Sigmoid colon (tissue), 6 donors: ENCODE measurements at regions not wholly inside any gene's neighbourhood (a gene's known extent, or its start where the extent isn't known, plus 50 kb on each side); places are given as distances from the start of the nearest gene placed in this dataset.

Experiments
- DNase-seq: peaks from one replicate; pipeline ENCODE4 v3.0.0-alpha.2; 2019
- H3K27ac ChIP-seq, 4 donors: fragments of 200-600 bp; sonication (generic); one replicate each; pipeline ENCODE4 v1.5.1; 2016 to 2019; ENCODE audit warnings: mild to moderate bottlenecking in 1 of 4
- H3K27me3 ChIP-seq, 3 donors: fragments of 200-600 bp; sonication (generic); one replicate each; pipeline ENCODE4 v1.5.1; 2019; ENCODE audit warnings: mild to moderate bottlenecking in 1 of 3
- H3K36me3 ChIP-seq, 4 donors: fragments of 200-600 bp; sonication (generic); one replicate each; pipeline ENCODE4 v1.5.1; 2016 to 2019
- H3K4me1 ChIP-seq, 4 donors: fragments of 200-600 bp; sonication (generic); one replicate each; pipeline ENCODE4 v1.5.1; 2017 to 2019
- H3K4me3 ChIP-seq, 4 donors: fragments of 200-600 bp; sonication (generic); one replicate each; pipeline ENCODE4 v1.5.1; 2017 to 2019; ENCODE audit warnings: mild to moderate bottlenecking in 2 of 4, moderate library complexity in 1 of 4
- H3K9me3 ChIP-seq, 4 donors: fragments of 200-600 bp in 3 of 4; sonication (generic) in 3 of 4; one replicate each; pipeline versions ENCODE4 v1.5.1 to v1.6.1; 2013 to 2019
- EP300 ChIP-seq, 4 donors: sonication (generic); formaldehyde crosslinking; IDR thresholded peaks; one replicate each; pipeline ENCODE4 v1.6.1; 2017; ENCODE audit warnings: antibody characterized with exemption in 4 of 4
- POLR2A ChIP-seq, 2 donors: fragments of 450-650 bp; IDR thresholded peaks; one replicate each; pipeline ENCODE4 v1.6.1; 2016; ENCODE audit warnings: antibody characterized with exemption in 2 of 2, mild to moderate bottlenecking in 2 of 2, moderate library complexity in 2 of 2
- POLR2AphosphoS5 ChIP-seq, 4 donors: sonication (generic); formaldehyde crosslinking; IDR thresholded peaks; one replicate each; pipeline ENCODE4 v1.6.1; 2017; ENCODE audit warnings: antibody characterized with exemption in 4 of 4
- WGBS, 2 donors: extraction: QIAGEN DNeasy Blood & Tissue Kit; methylation state at CpG; one replicate each; pipeline ENCODE4 v1.1.7; 2013; 5-methylcytosine and 5-hydroxymethylcytosine counted together
- intact Hi-C: fragments of 100-400 bp; cut with DNase I; formaldehyde crosslinking; loops from one replicate; pipeline ENCODE4 v1.15.1; 2023
- TF ChIP-seq, protein P1 (sequence below), 4 experiments: fragments of 450-650 bp in 3 of 4; fragments of 200-600 bp in 1 of 4; IDR thresholded peaks; one replicate each; pipeline ENCODE4 v1.5.1; 2016 to 2019; ENCODE audit warnings: antibody characterized with exemption in 4 of 4, mild to moderate bottlenecking in 3 of 4, moderate library complexity in 2 of 4
- donor health status: healthy with polysubstance abuse.
- donor health status: healthy.

DNA sequence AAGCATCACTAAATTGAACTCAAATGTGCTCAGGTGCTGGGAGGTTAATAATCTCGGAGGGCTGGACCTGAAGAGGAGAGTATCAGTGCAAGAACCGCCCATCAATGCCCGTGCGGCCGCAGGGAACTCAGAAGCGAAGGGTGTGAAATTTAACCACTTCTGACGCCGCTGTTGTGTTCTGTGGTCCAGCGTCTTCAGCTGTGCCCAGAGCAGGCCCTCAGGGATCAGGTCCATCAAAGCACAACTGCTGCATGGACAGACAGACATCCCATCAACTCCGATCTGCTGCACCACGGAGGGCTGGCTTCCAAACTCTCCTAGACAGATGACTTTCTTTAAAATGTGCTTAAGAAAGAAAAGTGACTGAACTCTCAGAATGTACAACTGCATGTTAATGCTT lies 144.9 kb upstream of the TCERG1L start:
- Histone ChIP-seq H3K4me1 (peaks cover 0 to 13% (median 6%) of the 10 kb centered on the region in 4 donors), H3K36me3 (no peaks in the 10 kb centered on the region), H3K27ac (no peak overlapping the region), H3K9me3 (no peaks in the 10 kb centered on the region), H3K4me3 (no peak overlapping the region), H3K27me3 (peaks cover 3 to 29% (median 14%) of the 10 kb centered on the region in 3 donors)
- intact Hi-C loops, result loop anchor here (10.0 kb wide), 1 partner anchor 418 kb away; no protein-coding TSS in a partner anchor
- 55 to 61% methylated on average over 11 of the region's 11 CpGs for WGBS, 2 donors
- DNase-seq, result no peak
- TF ChIP-seq POLR2A (IDR thresholded peaks at IDR 0.05) (no peak), POLR2AphosphoS5 (IDR thresholded peaks at IDR 0.05) (no peak), EP300 (IDR thresholded peaks at IDR 0.05) (no peak)
- TF ChIP-seq, protein P1, sequence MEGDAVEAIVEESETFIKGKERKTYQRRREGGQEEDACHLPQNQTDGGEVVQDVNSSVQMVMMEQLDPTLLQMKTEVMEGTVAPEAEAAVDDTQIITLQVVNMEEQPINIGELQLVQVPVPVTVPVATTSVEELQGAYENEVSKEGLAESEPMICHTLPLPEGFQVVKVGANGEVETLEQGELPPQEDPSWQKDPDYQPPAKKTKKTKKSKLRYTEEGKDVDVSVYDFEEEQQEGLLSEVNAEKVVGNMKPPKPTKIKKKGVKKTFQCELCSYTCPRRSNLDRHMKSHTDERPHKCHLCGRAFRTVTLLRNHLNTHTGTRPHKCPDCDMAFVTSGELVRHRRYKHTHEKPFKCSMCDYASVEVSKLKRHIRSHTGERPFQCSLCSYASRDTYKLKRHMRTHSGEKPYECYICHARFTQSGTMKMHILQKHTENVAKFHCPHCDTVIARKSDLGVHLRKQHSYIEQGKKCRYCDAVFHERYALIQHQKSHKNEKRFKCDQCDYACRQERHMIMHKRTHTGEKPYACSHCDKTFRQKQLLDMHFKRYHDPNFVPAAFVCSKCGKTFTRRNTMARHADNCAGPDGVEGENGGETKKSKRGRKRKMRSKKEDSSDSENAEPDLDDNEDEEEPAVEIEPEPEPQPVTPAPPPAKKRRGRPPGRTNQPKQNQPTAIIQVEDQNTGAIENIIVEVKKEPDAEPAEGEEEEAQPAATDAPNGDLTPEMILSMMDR (IDR thresholded peaks at IDR 0.05), result no peak

DNA sequence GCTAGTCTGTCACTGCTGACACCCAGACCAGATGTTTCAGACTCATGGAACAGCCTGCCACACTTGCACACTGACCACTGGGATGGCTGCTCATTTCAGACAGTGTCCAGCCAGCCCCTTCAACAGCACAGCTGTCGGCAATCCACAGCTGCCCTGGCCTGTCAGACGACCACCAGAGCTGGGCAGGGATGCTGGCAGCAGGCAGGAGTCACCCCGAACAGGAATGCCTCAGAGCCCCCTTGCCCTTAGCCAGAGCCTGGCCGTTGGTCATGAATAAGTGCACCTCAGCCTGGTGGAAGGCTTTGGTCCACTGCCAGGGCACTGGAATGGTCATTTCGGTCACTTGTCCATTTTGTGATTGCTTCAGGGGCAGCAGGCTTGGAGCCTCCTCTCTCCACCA lies 149.6 kb upstream of the TCERG1L start:
- WGBS, 2 donors, result 49 to 58% methylated on average over 5 of the region's 5 CpGs
- DNase-seq, result no peak
- Histone ChIP-seq H3K9me3 (no peaks in the 10 kb centered on the region), H3K27me3 (peaks cover 0 to 14% (median 0%) of the 10 kb centered on the region in 3 donors), H3K4me1 (no peaks in the 10 kb centered on the region), H3K36me3 (no peaks in the 10 kb centered on the region), H3K27ac (no peak overlapping the region), H3K4me3 (no peak overlapping the region)
- intact Hi-C loops, result no loop called here
- TF ChIP-seq POLR2A (IDR thresholded peaks at IDR 0.05) (no peak), POLR2AphosphoS5 (IDR thresholded peaks at IDR 0.05) (no peak), EP300 (IDR thresholded peaks at IDR 0.05) (no peak)
- TF ChIP-seq, protein P1 (IDR thresholded peaks at IDR 0.05), result no peak

DNA sequence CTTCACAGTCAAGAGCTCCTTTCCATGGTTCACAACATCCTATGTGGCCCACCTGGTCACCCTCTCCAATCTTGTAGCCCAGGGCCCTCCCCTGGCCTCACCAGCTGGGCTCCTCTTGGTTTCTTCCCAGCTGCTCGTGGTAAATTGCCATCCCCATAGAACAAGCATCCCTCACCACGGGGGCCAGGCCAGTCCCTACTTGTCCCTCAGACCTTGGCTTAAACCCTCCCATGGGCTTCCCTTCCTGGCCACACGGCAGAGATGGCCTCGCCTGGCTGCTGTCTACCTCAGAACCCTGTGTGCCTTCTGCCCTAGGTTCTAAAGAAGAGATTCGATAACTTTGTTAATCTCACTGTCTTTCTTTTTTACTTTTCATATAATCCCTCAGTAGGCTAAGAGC lies 153.3 kb upstream of the TCERG1L start:
- TF ChIP-seq EP300 (IDR thresholded peaks at IDR 0.05) (no peak), POLR2A (IDR thresholded peaks at IDR 0.05) (no peak), POLR2AphosphoS5 (IDR thresholded peaks at IDR 0.05) (no peak)
- TF ChIP-seq, protein P1 (IDR thresholded peaks at IDR 0.05), result no peak
- H3K4me1 ChIP-seq, result no peaks in the 10 kb centered on the region
- 67 to 86% methylated on average over 5 of the region's 5 CpGs for WGBS, 2 donors
- DNase-seq, result no peak
- peaks cover 0 to 14% (median 0%) of the 10 kb centered on the region in 3 donors for H3K27me3 ChIP-seq
- H3K4me3 ChIP-seq, result no peak overlapping the region
- H3K36me3 ChIP-seq, result no peaks in the 10 kb centered on the region
- intact Hi-C loops, result no loop called here
- H3K9me3 ChIP-seq, result no peaks in the 10 kb centered on the region
- H3K27ac ChIP-seq, result no peak overlapping the region

DNA sequence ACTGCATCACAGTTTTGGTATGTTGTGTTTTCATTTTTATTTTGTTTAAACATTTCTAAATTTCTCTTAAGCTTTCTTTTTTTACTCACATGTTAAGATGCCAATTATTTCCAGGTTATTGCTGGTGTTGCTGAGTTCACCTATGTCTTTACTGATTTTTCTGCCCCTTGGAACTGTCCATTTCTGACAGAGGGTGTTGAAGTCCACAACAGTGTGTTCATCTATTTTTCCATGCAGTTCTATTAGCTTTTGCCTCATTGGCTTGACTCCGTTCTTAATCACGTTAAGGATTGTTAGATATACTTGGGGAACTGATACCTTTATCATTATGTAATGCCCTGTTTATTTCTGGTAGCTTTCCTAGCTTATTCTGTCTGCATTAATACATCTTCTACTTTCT lies 158.0 kb upstream of the TCERG1L start:
- intact Hi-C loops, result no loop called here
- Histone ChIP-seq H3K27ac (no peak overlapping the region), H3K27me3 (peaks cover 0 to 2% (median 0%) of the 10 kb centered on the region in 3 donors), H3K4me1 (no peaks in the 10 kb centered on the region), H3K36me3 (no peaks in the 10 kb centered on the region), H3K4me3 (no peak overlapping the region), H3K9me3 (no peaks in the 10 kb centered on the region)
- TF ChIP-seq EP300 (IDR thresholded peaks at IDR 0.05), result no peak
- no peak for TF ChIP-seq POLR2A (IDR thresholded peaks at IDR 0.05)
- 76 to 91% methylated on average over 2 of the region's 2 CpGs for WGBS, 2 donors
- no peak for DNase-seq

DNA sequence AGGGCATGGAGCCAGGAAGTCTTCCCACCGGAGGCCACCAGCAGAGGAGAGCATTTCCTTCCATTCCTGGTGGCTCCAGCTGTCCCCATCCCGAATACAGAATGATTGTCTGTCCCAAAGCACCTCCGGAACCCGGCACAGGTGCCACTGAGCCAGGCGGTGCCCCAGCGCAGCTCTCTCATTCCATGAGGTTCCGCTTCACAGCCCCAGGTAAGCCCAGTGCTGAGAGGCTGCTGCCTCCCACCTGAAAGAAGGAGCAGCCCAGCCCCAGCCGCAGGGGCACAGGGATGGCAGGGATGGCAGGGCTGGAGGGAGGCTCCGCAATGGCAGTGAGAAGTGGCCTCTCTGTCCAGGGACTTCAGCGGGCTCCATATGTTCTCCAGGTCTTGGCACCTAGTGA lies 162.1 kb upstream of the TCERG1L start:
- Histone ChIP-seq H3K36me3 (no peaks in the 10 kb centered on the region), H3K4me1 (no peaks in the 10 kb centered on the region), H3K27me3 (peaks cover 0 to 3% (median 0%) of the 10 kb centered on the region in 3 donors), H3K27ac (no peak overlapping the region), H3K4me3 (no peak overlapping the region), H3K9me3 (no peaks in the 10 kb centered on the region)
- TF ChIP-seq POLR2AphosphoS5 (IDR thresholded peaks at IDR 0.05), result no peak
- intact Hi-C loops, result no loop called here
- DNase-seq, result no peak
- 91% methylated on average over 10 of the region's 10 CpGs for WGBS, 2 donors

DNA sequence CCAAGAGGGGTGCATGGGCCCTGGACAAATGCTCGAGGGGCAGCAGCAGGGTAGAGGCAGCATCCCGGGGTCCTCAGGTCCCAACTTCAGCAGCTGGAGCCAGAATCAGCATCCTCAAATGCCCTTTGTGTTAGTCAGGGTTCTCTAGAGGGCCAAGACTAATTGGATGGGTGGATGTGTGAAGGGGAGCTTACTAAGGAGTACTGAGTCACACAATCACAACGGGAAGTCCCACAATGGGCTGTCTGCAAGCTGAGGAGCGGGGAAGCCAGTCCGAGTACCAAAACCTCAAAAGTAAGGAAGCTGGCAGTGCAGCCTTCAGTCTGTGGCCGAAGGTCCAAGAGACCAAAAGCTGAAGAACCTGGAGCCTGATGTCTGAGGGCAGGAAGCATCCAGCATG lies 162.9 kb upstream of the TCERG1L start:
- TF ChIP-seq POLR2A (IDR thresholded peaks at IDR 0.05) (no peak), EP300 (IDR thresholded peaks at IDR 0.05) (no peak), POLR2AphosphoS5 (IDR thresholded peaks at IDR 0.05) (no peak)
- TF ChIP-seq, protein P1 (IDR thresholded peaks at IDR 0.05), result no peak
- DNase-seq, result no peak
- Histone ChIP-seq H3K36me3 (no peaks in the 10 kb centered on the region), H3K4me3 (no peak overlapping the region), H3K27ac (no peak overlapping the region), H3K27me3 (peaks cover 0 to 3% (median 0%) of the 10 kb centered on the region in 3 donors), H3K9me3 (no peaks in the 10 kb centered on the region), H3K4me1 (no peaks in the 10 kb centered on the region)
- WGBS, 2 donors, result 66 to 82% methylated on average over 6 of the region's 6 CpGs
- intact Hi-C loops, result no loop called here
